Renal pelvis (tissue), 1 donor: ENCODE measurements at regions not wholly inside any gene's neighbourhood (a gene's known extent, or its start where the extent isn't known, plus 50 kb on each side); places are given as distances from the start of the nearest gene placed in this dataset.

Experiments used
- DNase-seq: peaks from one replicate; pipeline ENCODE4 v3.0.0-alpha.2; 2013

- DNase-seq: no peak
These were observed 810.0 kb downstream of the BRD1 start for GRCh38 chr22:49017482-49018329.

- DNase-seq: no peak
These were observed 810.7 kb downstream of the BRD1 start for GRCh38 chr22:49016909-49017481.

GRCh38 chr22:49015993-49016908 lies 811.4 kb downstream of the BRD1 start:
- DNase-seq: no peak

GRCh38 chr22:49015459-49015858 lies 812.2 kb downstream of the BRD1 start:
- DNase-seq: no peak

GRCh38 chr22:49014227-49015201 lies 813.2 kb downstream of the BRD1 start:
- no peak for DNase-seq

- DNase-seq: no peak
These were observed 814.0 kb downstream of the BRD1 start for GRCh38 chr22:49013707-49014106.

- no peak for DNase-seq
These were observed 814.8 kb downstream of the BRD1 start for GRCh38 chr22:49012712-49013395.

- DNase-seq: no peak
These were observed 815.7 kb downstream of the BRD1 start for GRCh38 chr22:49011769-49012648.

GRCh38 chr22:49011379-49011768 lies 816.3 kb downstream of the BRD1 start:
- no peak for DNase-seq

- DNase-seq: no peak
These were observed 816.8 kb downstream of the BRD1 start for GRCh38 chr22:49010901-49011300.

- DNase-seq: no peak
These were observed 817.4 kb downstream of the BRD1 start for GRCh38 chr22:49010070-49010863.

GRCh38 chr22:49009359-49010063 lies 818.2 kb downstream of the BRD1 start:
- no peak for DNase-seq

- no peak for DNase-seq
These were observed 818.9 kb downstream of the BRD1 start for GRCh38 chr22:49008682-49009235.

GRCh38 chr22:49007013-49007653 lies 820.5 kb downstream of the BRD1 start:
- no peak for DNase-seq

GRCh38 chr22:49006207-49007012 lies 821.3 kb downstream of the BRD1 start:
- DNase-seq: no peak

GRCh38 chr22:49005557-49005956 lies 822.1 kb downstream of the BRD1 start:
- DNase-seq: no peak
